ENCODE measurements at regions not wholly inside any gene's neighbourhood (a gene's known extent, or its start where the extent isn't known, plus 50 kb on each side); places are given as distances from the start of the nearest gene placed in this dataset.

DNA sequence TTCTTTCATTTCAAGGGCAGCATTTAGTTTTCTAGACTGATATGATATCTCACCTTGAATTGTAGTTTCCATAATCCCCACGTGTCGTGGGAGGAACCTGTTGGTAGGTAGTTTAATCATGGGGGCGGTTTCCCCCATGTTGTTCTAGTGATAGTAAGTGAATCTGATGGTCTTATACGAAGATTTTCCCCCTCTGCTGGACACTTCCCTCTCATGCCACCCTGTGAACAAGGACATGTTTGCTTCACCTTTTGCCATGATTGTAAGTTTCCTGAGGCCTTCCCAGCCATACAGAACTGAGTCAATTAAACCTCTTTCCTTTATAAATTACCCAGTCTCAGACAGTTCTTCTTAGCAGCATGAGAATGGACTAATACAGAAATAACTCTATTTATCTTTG is 851.1 kb upstream of the FAT3 start:
- DNase-seq (ENCODE audit: extremely low spot score) = no peak
- CTCF ChIA-PET = no interaction called here
- POLR2A ChIA-PET = no interaction called here
- TF ChIP-seq, protein P1, sequence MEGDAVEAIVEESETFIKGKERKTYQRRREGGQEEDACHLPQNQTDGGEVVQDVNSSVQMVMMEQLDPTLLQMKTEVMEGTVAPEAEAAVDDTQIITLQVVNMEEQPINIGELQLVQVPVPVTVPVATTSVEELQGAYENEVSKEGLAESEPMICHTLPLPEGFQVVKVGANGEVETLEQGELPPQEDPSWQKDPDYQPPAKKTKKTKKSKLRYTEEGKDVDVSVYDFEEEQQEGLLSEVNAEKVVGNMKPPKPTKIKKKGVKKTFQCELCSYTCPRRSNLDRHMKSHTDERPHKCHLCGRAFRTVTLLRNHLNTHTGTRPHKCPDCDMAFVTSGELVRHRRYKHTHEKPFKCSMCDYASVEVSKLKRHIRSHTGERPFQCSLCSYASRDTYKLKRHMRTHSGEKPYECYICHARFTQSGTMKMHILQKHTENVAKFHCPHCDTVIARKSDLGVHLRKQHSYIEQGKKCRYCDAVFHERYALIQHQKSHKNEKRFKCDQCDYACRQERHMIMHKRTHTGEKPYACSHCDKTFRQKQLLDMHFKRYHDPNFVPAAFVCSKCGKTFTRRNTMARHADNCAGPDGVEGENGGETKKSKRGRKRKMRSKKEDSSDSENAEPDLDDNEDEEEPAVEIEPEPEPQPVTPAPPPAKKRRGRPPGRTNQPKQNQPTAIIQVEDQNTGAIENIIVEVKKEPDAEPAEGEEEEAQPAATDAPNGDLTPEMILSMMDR (IDR thresholded peaks at IDR 0.05; ENCODE audit: control extremely low read depth, extremely low read depth, low read depth, missing control alignments) = no peak

- no peak for DNase-seq (ENCODE audit: extremely low spot score)
- POLR2A ChIA-PET = no interaction called here
- TF ChIP-seq, protein P1 (IDR thresholded peaks at IDR 0.05; ENCODE audit: control extremely low read depth, extremely low read depth, low read depth, missing control alignments) = no peak
- CTCF ChIA-PET = no interaction called here
These were observed 857.8 kb upstream of the FAT3 start for GRCh38 chr11:91366816-91367215.

- ChIA-PET CTCF (no interaction called here), POLR2A (no interaction called here)
- TF ChIP-seq, protein P1 (IDR thresholded peaks at IDR 0.05; ENCODE audit: control extremely low read depth, extremely low read depth, low read depth, missing control alignments) = no peak
- DNase-seq (ENCODE audit: extremely low spot score) = no peak
These were observed 858.5 kb upstream of the FAT3 start for GRCh38 chr11:91365986-91366585.

GRCh38 chr11:91350931-91351330 is 873.7 kb upstream of the FAT3 start:
- CTCF ChIA-PET = no interaction called here
- POLR2A ChIA-PET = no interaction called here
- TF ChIP-seq, protein P1 (IDR thresholded peaks at IDR 0.05; ENCODE audit: control extremely low read depth, extremely low read depth, low read depth, missing control alignments) = no peak

GRCh38 chr11:91326751-91327150 is 897.9 kb upstream of the FAT3 start:
- no peak for DNase-seq (ENCODE audit: extremely low spot score)
- ChIA-PET POLR2A (no interaction called here), CTCF (interaction anchor here (1.1 kb wide), 1 partner anchor 27 kb away, joined by 3 read pairs; no protein-coding TSS in a partner anchor)
- TF ChIP-seq, protein P1 (IDR thresholded peaks at IDR 0.05; ENCODE audit: control extremely low read depth, extremely low read depth, low read depth, missing control alignments) = no peak

More at GRCh38 chr11:91350931-91351330, 873.7 kb upstream of the FAT3 start:
- DNase-seq (ENCODE audit: extremely low spot score) = no peak

- ChIA-PET POLR2A (no interaction called here), CTCF (no interaction called here)
- no peak for DNase-seq (ENCODE audit: extremely low spot score)
- TF ChIP-seq, protein P1 (IDR thresholded peaks at IDR 0.05; ENCODE audit: control extremely low read depth, extremely low read depth, low read depth, missing control alignments) = no peak
These were observed 898.3 kb upstream of the FAT3 start for GRCh38 chr11:91326280-91326679.

Measured in GM10248 (cell line).